ENCODE measurements at regions not wholly inside any gene's neighbourhood (a gene's known extent, or its start where the extent isn't known, plus 50 kb on each side); places are given as distances from the start of the nearest gene placed in this dataset.
A peak's percentile ranks its signal among the peaks of the same experiment; 100 is the strongest.

GRCh38 chr1:82517586-82517985 is 716.9 kb downstream of the ADGRL2 start:
- H3K27ac ChIP-seq: no peak overlapping the region
- no peak for TF ChIP-seq CTCF (conservative IDR thresholded peaks at IDR 0.05; ENCODE audit: low read depth)
- no peak for DNase-seq (ENCODE audit: low spot score)
- ChIA-PET POLR2A (ENCODE audit: low non-redundant PET) (no interaction called here), CTCF (interaction anchor here (0.9 kb wide), 1 partner anchor 329 kb away, joined by 4 read pairs; no protein-coding TSS in a partner anchor)

GRCh38 chr1:82515650-82516049 is 714.9 kb downstream of the ADGRL2 start:
- DNase-seq (ENCODE audit: low spot score): no peak
- POLR2A ChIA-PET (ENCODE audit: low non-redundant PET): no interaction called here
- CTCF ChIA-PET: no interaction called here
- no peak for TF ChIP-seq CTCF (conservative IDR thresholded peaks at IDR 0.05; ENCODE audit: low read depth)
- H3K27ac ChIP-seq: no peak overlapping the region

GRCh38 chr1:82511441-82511840 is 710.7 kb downstream of the ADGRL2 start:
- no peak overlapping the region for H3K27ac ChIP-seq
- no peak for TF ChIP-seq CTCF (conservative IDR thresholded peaks at IDR 0.05; ENCODE audit: low read depth)
- no peak for DNase-seq (ENCODE audit: low spot score)
- POLR2A ChIA-PET (ENCODE audit: low non-redundant PET): no interaction called here
- CTCF ChIA-PET: interaction anchor here (0.5 to 0.6 kb wide), 2 partner anchors 42 to 683 kb away, joined by 3 to 4 read pairs; no protein-coding TSS in a partner anchor

DNA sequence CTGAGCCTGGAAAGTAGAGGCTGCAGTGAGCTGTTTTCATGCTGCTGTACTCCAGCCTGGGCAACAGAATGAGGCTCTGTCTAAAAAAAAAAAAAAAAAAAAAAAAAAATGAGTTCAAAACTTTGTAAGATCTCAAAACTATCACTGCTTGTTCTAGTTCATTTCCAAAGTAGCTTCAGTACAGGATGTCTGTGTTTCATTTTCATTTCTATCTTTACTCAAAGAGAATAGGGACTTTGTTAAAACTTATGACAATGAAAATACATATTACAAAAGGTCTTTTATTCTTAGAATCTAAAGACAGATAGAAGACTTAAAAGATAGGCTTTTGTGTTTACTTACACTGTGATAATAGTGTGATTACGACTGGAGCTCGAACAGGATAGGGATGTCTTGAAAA is 709.7 kb downstream of the ADGRL2 start:
- POLR2A ChIA-PET (ENCODE audit: low non-redundant PET): no interaction called here
- no peak for DNase-seq (ENCODE audit: low spot score)
- H3K27ac ChIP-seq: no peak overlapping the region
- no peak for TF ChIP-seq CTCF (conservative IDR thresholded peaks at IDR 0.05; ENCODE audit: low read depth)
- CTCF ChIA-PET: no interaction called here

DNA sequence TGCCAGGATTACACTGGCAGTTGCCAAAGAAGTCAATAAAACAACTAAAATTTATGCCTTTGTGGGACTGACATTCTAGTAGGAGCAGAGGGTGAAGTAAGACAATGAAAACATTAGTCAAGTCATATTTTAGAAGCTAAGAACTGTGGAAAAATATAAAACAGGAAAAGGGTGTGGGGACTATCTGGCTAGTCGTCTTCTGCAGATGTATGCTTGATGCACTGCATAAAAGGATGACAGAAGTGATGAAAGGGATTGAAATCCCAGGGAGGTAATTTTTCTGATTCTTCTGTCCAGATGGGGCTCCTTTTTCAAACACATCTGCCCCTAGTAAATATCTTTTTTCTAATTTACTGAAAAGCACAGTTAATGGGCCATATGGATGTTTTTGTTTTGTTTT is 706.3 kb downstream of the ADGRL2 start:
- ChIA-PET CTCF (no interaction called here), POLR2A (ENCODE audit: low non-redundant PET) (no interaction called here)
- no peak for TF ChIP-seq CTCF (conservative IDR thresholded peaks at IDR 0.05; ENCODE audit: low read depth)
- no peak for DNase-seq (ENCODE audit: low spot score)
- no peak overlapping the region for H3K27ac ChIP-seq

- ChIA-PET CTCF (no interaction called here), POLR2A (ENCODE audit: low non-redundant PET) (no interaction called here)
- H3K27ac ChIP-seq: no peak overlapping the region
- peak; percentile 41 for DNase-seq (ENCODE audit: low spot score)
- TF ChIP-seq CTCF (conservative IDR thresholded peaks at IDR 0.05; ENCODE audit: low read depth): no peak
These were observed 703.1 kb downstream of the ADGRL2 start for GRCh38 chr1:82503822-82504221.

- POLR2A ChIA-PET (ENCODE audit: low non-redundant PET): no interaction called here
- no peak for TF ChIP-seq CTCF (conservative IDR thresholded peaks at IDR 0.05; ENCODE audit: low read depth)
- H3K27ac ChIP-seq: no peak overlapping the region
- CTCF ChIA-PET: no interaction called here
- no peak for DNase-seq (ENCODE audit: low spot score)
These were observed 698.3 kb downstream of the ADGRL2 start for GRCh38 chr1:82499022-82499421.
